ENCODE measurements at regions not wholly inside any gene's neighbourhood (a gene's known extent, or its start where the extent isn't known, plus 50 kb on each side); places are given as distances from the start of the nearest gene placed in this dataset.
A peak's percentile ranks its signal among the peaks of the same experiment; 100 is the strongest.

DNA sequence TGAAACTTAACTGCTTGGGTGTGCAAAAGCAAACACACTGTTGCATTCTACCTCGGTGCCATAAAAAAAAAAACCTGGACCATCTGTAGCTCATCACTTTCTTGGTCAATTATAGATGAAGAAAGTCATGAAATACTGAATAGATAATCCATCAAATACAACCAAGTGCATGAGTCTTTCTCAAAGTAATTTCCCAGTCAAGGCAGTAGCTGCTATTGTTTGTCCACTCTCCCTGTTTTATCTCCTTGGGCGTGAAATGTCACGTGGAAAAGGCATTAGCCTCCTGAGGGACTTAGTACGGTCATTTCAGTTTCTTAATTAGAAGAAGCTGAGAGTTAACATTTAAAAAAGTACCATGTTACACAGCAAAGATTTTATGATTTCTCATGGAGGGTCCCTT is 1697.9 kb downstream of the PCDH9 start:
- no peaks in the 10 kb centered on the region for H3K9me2 ChIP-seq (replicated peaks; ENCODE audit: low read depth, low read length)
- H3F3A ChIP-seq (ENCODE audit: low read depth), result no peaks in the 10 kb centered on the region
- no peak overlapping the region for H3K4me3 ChIP-seq (ENCODE audit: low read length, poor library complexity, severe bottlenecking)
- no peaks in the 10 kb centered on the region for H4K20me1 ChIP-seq (ENCODE audit: insufficient read depth, low read length, poor library complexity, severe bottlenecking)
- no peaks in the 10 kb centered on the region for H3K27me3 ChIP-seq (ENCODE audit: insufficient read depth, low read length, poor library complexity, severe bottlenecking)
- no peak overlapping the region for H2AFZ ChIP-seq (ENCODE audit: low read length)
- no peak overlapping the region for H3K9ac ChIP-seq (ENCODE audit: low read depth, low read length, poor library complexity, severe bottlenecking)
- no peaks in the 10 kb centered on the region for H3K9me3 ChIP-seq (ENCODE audit: insufficient read depth, low read depth, low read length)
- H3K36me3 ChIP-seq (ENCODE audit: insufficient read depth, low read length), result no peaks in the 10 kb centered on the region
- no peaks in the 10 kb centered on the region for H3K4me1 ChIP-seq (ENCODE audit: insufficient read depth, low read length, poor library complexity, severe bottlenecking)
- TF ChIP-seq EZH2phosphoT487 (IDR thresholded peaks at IDR 0.05; ENCODE audit: borderline replicate concordance) (no peak), CTCF (conservative IDR thresholded peaks at IDR 0.05; ENCODE audit: low read length) (no peak)
- H3K4me2 ChIP-seq (ENCODE audit: low read depth, low read length, poor library complexity, severe bottlenecking), result no peak overlapping the region
- no peaks in the 10 kb centered on the region for H3K79me2 ChIP-seq (ENCODE audit: insufficient read depth, low read length)

- H3K36me3 ChIP-seq (ENCODE audit: insufficient read depth, low read length), result no peaks in the 10 kb centered on the region
- no peak overlapping the region for H3K4me3 ChIP-seq (ENCODE audit: low read length, poor library complexity, severe bottlenecking)
- TF ChIP-seq CTCF (conservative IDR thresholded peaks at IDR 0.05; ENCODE audit: low read length) (no peak), EZH2phosphoT487 (IDR thresholded peaks at IDR 0.05; ENCODE audit: borderline replicate concordance) (no peak)
- H3K9me2 ChIP-seq (replicated peaks; ENCODE audit: low read depth, low read length), result no peaks in the 10 kb centered on the region
- no peaks in the 10 kb centered on the region for H3K79me2 ChIP-seq (ENCODE audit: insufficient read depth, low read length)
- peak overlapping the region; percentile 32; the same call in 1 of the 2 replicates for H2AFZ ChIP-seq (ENCODE audit: low read length)
- no peak overlapping the region for H3K4me2 ChIP-seq (ENCODE audit: low read depth, low read length, poor library complexity, severe bottlenecking)
- no peaks in the 10 kb centered on the region for H3K4me1 ChIP-seq (ENCODE audit: insufficient read depth, low read length, poor library complexity, severe bottlenecking)
- H4K20me1 ChIP-seq (ENCODE audit: insufficient read depth, low read length, poor library complexity, severe bottlenecking), result no peaks in the 10 kb centered on the region
- H3K27me3 ChIP-seq (ENCODE audit: insufficient read depth, low read length, poor library complexity, severe bottlenecking), result no peaks in the 10 kb centered on the region
- H3K9me3 ChIP-seq (ENCODE audit: insufficient read depth, low read depth, low read length), result no peaks in the 10 kb centered on the region
- H3F3A ChIP-seq (ENCODE audit: low read depth), result no peaks in the 10 kb centered on the region
- H3K9ac ChIP-seq (ENCODE audit: low read depth, low read length, poor library complexity, severe bottlenecking), result no peak overlapping the region
These were observed 1699.4 kb downstream of the PCDH9 start for GRCh38 chr13:65530688-65531087.

GRCh38 chr13:65529541-65529940 is 1700.6 kb downstream of the PCDH9 start:
- Histone ChIP-seq H3K9me3 (ENCODE audit: insufficient read depth, low read depth, low read length) (0 out of 2 replicates have a peak, but pooled peaks cover 3% of the 10 kb centered on the region), H3K4me2 (ENCODE audit: low read depth, low read length, poor library complexity, severe bottlenecking) (no peak overlapping the region), H2AFZ (ENCODE audit: low read length) (no peak overlapping the region), H3K9ac (ENCODE audit: low read depth, low read length, poor library complexity, severe bottlenecking) (no peak overlapping the region), H3K79me2 (ENCODE audit: insufficient read depth, low read length) (no peaks in the 10 kb centered on the region), H3K4me1 (ENCODE audit: insufficient read depth, low read length, poor library complexity, severe bottlenecking) (no peaks in the 10 kb centered on the region), H3K27me3 (ENCODE audit: insufficient read depth, low read length, poor library complexity, severe bottlenecking) (no peaks in the 10 kb centered on the region), H3K9me2 (replicated peaks; ENCODE audit: low read depth, low read length) (no peaks in the 10 kb centered on the region), H3K4me3 (ENCODE audit: low read length, poor library complexity, severe bottlenecking) (no peak overlapping the region), H3K36me3 (ENCODE audit: insufficient read depth, low read length) (no peaks in the 10 kb centered on the region), H4K20me1 (ENCODE audit: insufficient read depth, low read length, poor library complexity, severe bottlenecking) (no peaks in the 10 kb centered on the region), H3F3A (ENCODE audit: low read depth) (no peaks in the 10 kb centered on the region)
- TF ChIP-seq EZH2phosphoT487 (IDR thresholded peaks at IDR 0.05; ENCODE audit: borderline replicate concordance) (no peak), CTCF (conservative IDR thresholded peaks at IDR 0.05; ENCODE audit: low read length) (no peak)

Data from Loucy (cell line).